ENCODE measurements at regions not wholly inside any gene's neighbourhood (a gene's known extent, or its start where the extent isn't known, plus 50 kb on each side); places are given as distances from the start of the nearest gene placed in this dataset.

GRCh38 chr6:77979204-77979603, 326.4 kb downstream of the MEI4 start:
- no peak overlapping the region for H3K9ac ChIP-seq (ENCODE audit: low read depth, low read length)

GRCh38 chr6:77986380-77987034, 333.7 kb downstream of the MEI4 start:
- H3K9me3 ChIP-seq (ENCODE audit: insufficient read depth, low read depth, low read length): no peaks in the 10 kb centered on the region
- H3K36me3 ChIP-seq (ENCODE audit: insufficient read depth, low read depth, low read length): no peaks in the 10 kb centered on the region
- no peak overlapping the region for H3K9ac ChIP-seq (ENCODE audit: low read depth, low read length)
- no peak overlapping the region for H3K4me3 ChIP-seq (ENCODE audit: low read length)
- H3K27me3 ChIP-seq (ENCODE audit: insufficient read depth, low read length): no peaks in the 10 kb centered on the region
- H3K4me1 ChIP-seq (ENCODE audit: insufficient read depth, low read length): no peaks in the 10 kb centered on the region
- no peak overlapping the region for H3K27ac ChIP-seq (ENCODE audit: low read length)

More at GRCh38 chr6:77979204-77979603, 326.4 kb downstream of the MEI4 start:
- no peak overlapping the region for H3K27ac ChIP-seq (ENCODE audit: low read length)
- H3K4me3 ChIP-seq (ENCODE audit: low read length): no peak overlapping the region
- no peaks in the 10 kb centered on the region for H3K36me3 ChIP-seq (ENCODE audit: insufficient read depth, low read depth, low read length)
- no peaks in the 10 kb centered on the region for H3K9me3 ChIP-seq (ENCODE audit: insufficient read depth, low read depth, low read length)
- no peaks in the 10 kb centered on the region for H3K4me1 ChIP-seq (ENCODE audit: insufficient read depth, low read length)
- no peaks in the 10 kb centered on the region for H3K27me3 ChIP-seq (ENCODE audit: insufficient read depth, low read length)

DNA sequence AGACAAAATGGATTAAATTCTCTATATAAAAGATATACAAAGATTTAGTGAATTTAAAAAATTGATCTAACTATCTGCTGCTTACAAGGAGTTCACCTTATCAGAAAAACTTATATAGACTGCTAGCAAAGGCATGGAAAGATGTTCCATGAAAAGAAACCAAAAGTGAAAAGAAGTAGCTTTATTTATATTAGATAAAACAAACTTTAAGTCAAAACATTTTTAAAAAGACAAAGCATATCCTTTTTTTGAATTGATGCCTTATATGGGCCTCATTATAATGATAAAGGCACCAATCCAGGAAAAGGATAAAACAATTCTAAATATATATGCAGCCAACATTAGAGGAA, 334.2 kb downstream of the MEI4 start:
- no peaks in the 10 kb centered on the region for H3K4me1 ChIP-seq (ENCODE audit: insufficient read depth, low read length)
- H3K27ac ChIP-seq (ENCODE audit: low read length): no peak overlapping the region
- no peak overlapping the region for H3K9ac ChIP-seq (ENCODE audit: low read depth, low read length)
- H3K36me3 ChIP-seq (ENCODE audit: insufficient read depth, low read depth, low read length): no peaks in the 10 kb centered on the region
- no peaks in the 10 kb centered on the region for H3K27me3 ChIP-seq (ENCODE audit: insufficient read depth, low read length)
- H3K4me3 ChIP-seq (ENCODE audit: low read length): no peak overlapping the region
- H3K9me3 ChIP-seq (ENCODE audit: insufficient read depth, low read depth, low read length): no peaks in the 10 kb centered on the region

DNA sequence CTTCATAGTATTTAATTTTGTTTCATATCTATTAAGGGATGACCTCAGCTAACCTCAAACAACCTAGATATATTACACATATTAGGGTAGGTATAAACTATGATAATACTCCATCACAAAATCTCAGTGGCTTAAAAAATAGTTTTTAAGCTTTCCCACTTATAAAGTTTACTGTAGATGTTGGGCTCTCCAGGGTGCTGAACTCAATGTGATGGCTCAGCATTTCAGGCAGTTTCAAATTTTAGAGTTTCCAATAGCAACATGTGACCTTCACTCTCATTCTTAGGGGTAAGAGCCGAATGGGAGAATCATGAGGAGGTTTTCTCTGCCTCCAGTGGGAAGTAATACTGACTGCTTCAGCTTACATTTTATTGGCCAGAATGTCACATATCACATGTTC, 357.3 kb downstream of the MEI4 start:
- Histone ChIP-seq H3K27me3 (ENCODE audit: insufficient read depth, low read length) (no peaks in the 10 kb centered on the region), H3K4me3 (ENCODE audit: low read length) (no peak overlapping the region), H3K4me1 (ENCODE audit: insufficient read depth, low read length) (no peaks in the 10 kb centered on the region), H3K9me3 (ENCODE audit: insufficient read depth, low read depth, low read length) (no peaks in the 10 kb centered on the region), H3K27ac (ENCODE audit: low read length) (no peak overlapping the region), H3K9ac (ENCODE audit: low read depth, low read length) (no peak overlapping the region), H3K36me3 (ENCODE audit: insufficient read depth, low read depth, low read length) (no peaks in the 10 kb centered on the region)

DNA sequence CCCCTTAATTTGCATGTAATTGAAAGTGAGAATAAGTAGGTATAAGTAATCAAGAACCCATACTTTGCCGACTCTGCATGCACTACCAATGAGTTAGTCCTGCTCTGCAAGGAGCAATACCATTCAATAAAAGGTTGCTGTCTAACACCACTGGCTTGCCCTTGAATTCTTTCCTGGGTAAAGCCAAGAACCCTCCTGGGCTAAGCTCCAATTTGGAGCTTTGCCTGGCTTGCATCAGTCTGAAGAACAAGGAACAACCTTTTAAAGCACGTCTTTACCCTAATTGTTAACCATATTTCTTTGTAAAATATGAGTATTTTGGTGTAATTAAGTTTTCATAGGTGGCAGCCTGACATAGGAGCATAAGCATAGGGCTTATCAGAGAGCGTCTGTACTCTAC, 367.7 kb downstream of the MEI4 start:
- Histone ChIP-seq H3K9me3 (ENCODE audit: insufficient read depth, low read depth, low read length) (no peaks in the 10 kb centered on the region), H3K36me3 (ENCODE audit: insufficient read depth, low read depth, low read length) (no peaks in the 10 kb centered on the region), H3K4me3 (ENCODE audit: low read length) (no peak overlapping the region), H3K27ac (ENCODE audit: low read length) (no peak overlapping the region), H3K9ac (ENCODE audit: low read depth, low read length) (no peak overlapping the region), H3K4me1 (ENCODE audit: insufficient read depth, low read length) (no peaks in the 10 kb centered on the region), H3K27me3 (ENCODE audit: insufficient read depth, low read length) (no peaks in the 10 kb centered on the region)

DNA sequence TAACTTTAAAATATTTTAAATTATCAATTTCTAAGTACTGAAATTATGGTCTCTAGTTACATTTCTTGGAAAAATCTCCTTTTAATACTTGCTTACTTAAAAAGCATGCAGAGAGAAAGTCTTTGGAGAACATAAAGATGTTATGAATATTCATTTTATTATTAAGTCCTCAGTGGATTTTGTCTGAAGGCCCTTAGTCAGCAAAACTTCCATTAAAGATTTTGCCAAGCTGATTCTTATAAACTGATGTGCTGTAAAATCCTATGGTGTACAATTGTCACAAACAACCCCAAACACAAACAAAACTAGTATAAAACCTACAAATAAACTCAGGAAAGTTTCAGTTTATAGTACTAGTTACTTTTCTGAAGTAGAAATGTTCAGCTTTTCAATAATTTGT, 372.7 kb downstream of the MEI4 start:
- Histone ChIP-seq H3K27ac (ENCODE audit: low read length) (no peak overlapping the region), H3K36me3 (ENCODE audit: insufficient read depth, low read depth, low read length) (no peaks in the 10 kb centered on the region), H3K9ac (ENCODE audit: low read depth, low read length) (no peak overlapping the region), H3K9me3 (ENCODE audit: insufficient read depth, low read depth, low read length) (no peaks in the 10 kb centered on the region), H3K4me1 (ENCODE audit: insufficient read depth, low read length) (no peaks in the 10 kb centered on the region), H3K4me3 (ENCODE audit: low read length) (no peak overlapping the region), H3K27me3 (ENCODE audit: insufficient read depth, low read length) (no peaks in the 10 kb centered on the region)

DNA sequence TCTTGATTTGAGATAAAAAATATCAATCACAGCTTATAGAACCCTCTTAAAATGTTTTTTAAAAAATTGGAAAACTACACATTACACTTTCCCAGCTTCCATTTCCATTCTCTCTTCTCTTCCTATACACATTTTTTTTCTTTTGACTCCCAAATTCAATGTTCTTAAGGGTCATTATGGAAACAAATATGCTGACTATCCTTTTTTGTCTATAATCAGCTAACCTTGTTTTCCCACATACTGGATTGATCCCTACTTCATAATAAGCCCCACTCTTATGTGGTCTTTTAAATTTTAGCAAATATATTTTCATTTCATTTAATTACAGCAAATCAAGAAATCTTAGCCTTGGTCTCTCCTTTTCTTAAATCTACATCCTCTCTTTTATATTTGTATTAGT, 378.4 kb downstream of the MEI4 start:
- H3K4me1 ChIP-seq (ENCODE audit: insufficient read depth, low read length): no peaks in the 10 kb centered on the region
- no peaks in the 10 kb centered on the region for H3K27me3 ChIP-seq (ENCODE audit: insufficient read depth, low read length)
- no peaks in the 10 kb centered on the region for H3K9me3 ChIP-seq (ENCODE audit: insufficient read depth, low read depth, low read length)
- H3K4me3 ChIP-seq (ENCODE audit: low read length): no peak overlapping the region
- H3K27ac ChIP-seq (ENCODE audit: low read length): no peak overlapping the region
- H3K36me3 ChIP-seq (ENCODE audit: insufficient read depth, low read depth, low read length): no peaks in the 10 kb centered on the region
- no peak overlapping the region for H3K9ac ChIP-seq (ENCODE audit: low read depth, low read length)

DNA sequence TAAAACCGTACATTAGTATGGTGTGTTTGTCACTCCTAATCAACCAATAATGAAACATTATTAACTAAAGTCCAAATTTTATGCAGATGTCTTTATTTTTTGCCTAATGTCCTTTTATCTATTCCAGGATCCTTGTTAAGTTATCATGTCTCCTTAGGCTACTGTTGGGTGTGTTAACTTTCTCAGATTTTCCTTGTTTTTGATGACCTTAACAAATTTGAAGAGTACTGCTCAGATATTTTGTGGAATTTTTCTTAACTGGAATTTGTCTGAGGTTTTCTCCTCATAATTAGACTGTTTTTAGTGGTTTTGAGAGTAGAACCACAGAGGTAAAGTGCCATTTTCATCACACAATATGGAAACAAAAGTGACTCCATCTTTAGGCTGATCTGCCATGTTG, 406.3 kb downstream of the MEI4 start:
- Histone ChIP-seq H3K9ac (ENCODE audit: low read depth, low read length) (no peak overlapping the region), H3K4me3 (ENCODE audit: low read length) (no peak overlapping the region), H3K27me3 (ENCODE audit: insufficient read depth, low read length) (no peaks in the 10 kb centered on the region), H3K9me3 (ENCODE audit: insufficient read depth, low read depth, low read length) (no peaks in the 10 kb centered on the region), H3K27ac (ENCODE audit: low read length) (no peak overlapping the region), H3K36me3 (ENCODE audit: insufficient read depth, low read depth, low read length) (no peaks in the 10 kb centered on the region), H3K4me1 (ENCODE audit: insufficient read depth, low read length) (no peaks in the 10 kb centered on the region)

DNA sequence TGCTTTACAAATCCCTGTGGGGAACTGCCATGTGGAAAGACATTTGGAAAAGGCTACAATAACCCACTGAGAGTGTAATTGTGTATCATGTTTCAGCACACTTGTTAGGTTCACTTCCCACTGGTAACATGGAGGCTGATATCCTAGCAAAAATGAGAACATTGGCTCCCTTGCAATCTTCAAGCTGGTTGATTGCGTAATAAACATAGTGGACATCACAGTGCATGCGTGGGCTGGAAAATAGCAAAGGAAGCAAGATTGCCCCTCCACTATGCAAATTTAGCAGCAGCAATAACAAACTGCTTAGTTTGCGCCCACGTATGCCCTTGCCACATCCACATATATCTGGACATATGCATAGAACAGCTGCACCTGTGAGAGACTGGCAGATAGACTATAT, 410.2 kb downstream of the MEI4 start:
- Histone ChIP-seq H3K27ac (ENCODE audit: low read length) (no peak overlapping the region), H3K4me1 (ENCODE audit: insufficient read depth, low read length) (no peaks in the 10 kb centered on the region), H3K36me3 (ENCODE audit: insufficient read depth, low read depth, low read length) (no peaks in the 10 kb centered on the region), H3K9ac (ENCODE audit: low read depth, low read length) (no peak overlapping the region), H3K9me3 (ENCODE audit: insufficient read depth, low read depth, low read length) (no peaks in the 10 kb centered on the region), H3K27me3 (ENCODE audit: insufficient read depth, low read length) (no peaks in the 10 kb centered on the region), H3K4me3 (ENCODE audit: low read length) (no peak overlapping the region)

DNA sequence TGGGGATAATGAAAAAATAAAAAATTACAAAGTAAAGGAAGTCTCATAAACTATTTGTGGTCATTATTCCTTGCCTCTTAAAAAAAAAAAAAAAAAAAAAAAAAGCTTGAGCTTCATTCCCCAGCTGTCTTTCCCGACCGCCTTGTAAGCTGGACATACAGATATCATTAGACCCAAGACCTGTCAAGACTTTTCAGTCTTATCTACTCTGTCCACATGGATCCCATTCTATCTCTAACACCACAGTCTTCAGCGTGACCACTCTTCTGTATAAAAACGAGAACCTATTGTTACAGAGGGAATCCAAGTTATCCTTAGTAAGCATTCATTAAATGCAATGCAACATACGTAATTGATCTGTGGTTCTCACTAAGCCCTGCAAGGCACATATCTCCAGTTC, 423.5 kb downstream of the MEI4 start:
- H3K4me1 ChIP-seq (ENCODE audit: insufficient read depth, low read length): no peaks in the 10 kb centered on the region
- no peak overlapping the region for H3K9ac ChIP-seq (ENCODE audit: low read depth, low read length)
- no peaks in the 10 kb centered on the region for H3K27me3 ChIP-seq (ENCODE audit: insufficient read depth, low read length)
- no peak overlapping the region for H3K27ac ChIP-seq (ENCODE audit: low read length)
- H3K36me3 ChIP-seq (ENCODE audit: insufficient read depth, low read depth, low read length): no peaks in the 10 kb centered on the region
- no peak overlapping the region for H3K4me3 ChIP-seq (ENCODE audit: low read length)
- H3K9me3 ChIP-seq (ENCODE audit: insufficient read depth, low read depth, low read length): no peaks in the 10 kb centered on the region

DNA sequence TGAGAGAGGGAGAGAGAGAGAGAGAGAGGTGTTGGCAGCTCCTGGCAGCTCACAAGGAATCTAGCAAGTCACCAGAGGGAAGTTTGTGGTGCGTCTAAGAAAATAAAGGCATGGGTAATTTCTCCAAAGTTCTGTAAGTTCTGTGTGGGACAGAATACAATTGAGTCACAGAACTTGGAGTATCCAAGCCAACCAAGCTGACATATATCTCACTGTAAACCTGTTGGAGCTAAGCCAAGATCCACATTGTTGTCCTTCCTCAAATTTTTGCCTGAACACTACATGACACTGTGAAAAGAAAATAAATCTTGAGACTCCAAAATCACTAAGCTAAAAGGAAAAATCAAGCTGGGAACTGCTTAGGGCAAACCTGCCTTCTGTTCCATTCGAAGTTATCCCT, 436.7 kb downstream of the MEI4 start:
- Histone ChIP-seq H3K27ac (ENCODE audit: low read length) (no peak overlapping the region), H3K9ac (ENCODE audit: low read depth, low read length) (no peak overlapping the region), H3K36me3 (ENCODE audit: insufficient read depth, low read depth, low read length) (no peaks in the 10 kb centered on the region), H3K9me3 (ENCODE audit: insufficient read depth, low read depth, low read length) (no peaks in the 10 kb centered on the region), H3K4me3 (ENCODE audit: low read length) (no peak overlapping the region), H3K27me3 (ENCODE audit: insufficient read depth, low read length) (no peaks in the 10 kb centered on the region), H3K4me1 (ENCODE audit: insufficient read depth, low read length) (no peaks in the 10 kb centered on the region; the same call in 1 of the 2 replicates)

- H3K36me3 ChIP-seq (ENCODE audit: insufficient read depth, low read depth, low read length): no peaks in the 10 kb centered on the region
- H3K4me1 ChIP-seq (ENCODE audit: insufficient read depth, low read length): no peaks in the 10 kb centered on the region; the same call in 1 of the 2 replicates
- H3K9ac ChIP-seq (ENCODE audit: low read depth, low read length): no peak overlapping the region
- H3K27me3 ChIP-seq (ENCODE audit: insufficient read depth, low read length): no peaks in the 10 kb centered on the region
- H3K9me3 ChIP-seq (ENCODE audit: insufficient read depth, low read depth, low read length): no peaks in the 10 kb centered on the region
- H3K27ac ChIP-seq (ENCODE audit: low read length): no peak overlapping the region
- no peak overlapping the region for H3K4me3 ChIP-seq (ENCODE audit: low read length)
These were observed 441.1 kb downstream of the MEI4 start for GRCh38 chr6:78093906-78094305.

All from iPS-20b (cell line).